Activated B cell treated with CpG ODN at 0.5 μM for 24 hours (primary cell): ENCODE measurements at regions not wholly inside any gene's neighbourhood (a gene's known extent, or its start where the extent isn't known, plus 50 kb on each side); places are given as distances from the start of the nearest gene placed in this dataset.

Experiments
- ATAC-seq: fragments of 200-7000 bp; cut with Tn5 transposase; one replicate; pipeline ENCODE4 v1.10.0; 2021; ENCODE audit warnings: low read depth, mild to moderate bottlenecking, moderate library complexity
- CTCF ChIA-PET: fragments of 350-600 bp; sonication (Branson Sonifier 250); formaldehyde crosslinking; loops from one replicate; lab custom pipeline; 2021; ENCODE audit warnings: antibody characterized with exemption; lab: Charles Lee
- POLR2A ChIA-PET: fragments of 350-600 bp; sonication (Branson Sonifier 250); formaldehyde crosslinking; loops from one replicate; lab custom pipeline; 2021; ENCODE audit warnings: antibody characterized with exemption; lab: Charles Lee
- DNase-seq: peaks from one replicate; pipeline ENCODE4 v3.0.0; 2022
- H3K27ac Mint-ChIP-seq: one replicate; pipeline ENCODE4 v1.8.0; 2020; ENCODE audit warnings: mixed read lengths
- H3K27me3 Mint-ChIP-seq: one replicate; pipeline ENCODE4 v1.8.0; 2021; ENCODE audit warnings: mixed read lengths
- H3K36me3 Mint-ChIP-seq: one replicate; pipeline ENCODE4 v1.8.0; 2021; ENCODE audit warnings: low read depth, mixed read lengths
- H3K4me1 Mint-ChIP-seq: one replicate; pipeline ENCODE4 v1.8.0; 2021; ENCODE audit warnings: mixed read lengths
- H3K4me3 Mint-ChIP-seq: one replicate; pipeline ENCODE4 v1.8.0; 2020; ENCODE audit warnings: mild to moderate bottlenecking, mixed read lengths
- H3K9me3 Mint-ChIP-seq: one replicate; pipeline ENCODE4 v1.8.0; 2020; ENCODE audit warnings: mixed read lengths
- intact Hi-C: fragments of 100-400 bp; cut with micrococcal nuclease; formaldehyde crosslinking; loops from one replicate; pipeline ENCODE4 v1.15.1; 2024
- TF ChIP-seq, protein P1 (sequence below): fragments of 200-600 bp; IDR thresholded peaks from one replicate; pipeline ENCODE4 v1.8.0; 2022; ENCODE audit warnings: antibody characterized with exemption, mild to moderate bottlenecking

DNA sequence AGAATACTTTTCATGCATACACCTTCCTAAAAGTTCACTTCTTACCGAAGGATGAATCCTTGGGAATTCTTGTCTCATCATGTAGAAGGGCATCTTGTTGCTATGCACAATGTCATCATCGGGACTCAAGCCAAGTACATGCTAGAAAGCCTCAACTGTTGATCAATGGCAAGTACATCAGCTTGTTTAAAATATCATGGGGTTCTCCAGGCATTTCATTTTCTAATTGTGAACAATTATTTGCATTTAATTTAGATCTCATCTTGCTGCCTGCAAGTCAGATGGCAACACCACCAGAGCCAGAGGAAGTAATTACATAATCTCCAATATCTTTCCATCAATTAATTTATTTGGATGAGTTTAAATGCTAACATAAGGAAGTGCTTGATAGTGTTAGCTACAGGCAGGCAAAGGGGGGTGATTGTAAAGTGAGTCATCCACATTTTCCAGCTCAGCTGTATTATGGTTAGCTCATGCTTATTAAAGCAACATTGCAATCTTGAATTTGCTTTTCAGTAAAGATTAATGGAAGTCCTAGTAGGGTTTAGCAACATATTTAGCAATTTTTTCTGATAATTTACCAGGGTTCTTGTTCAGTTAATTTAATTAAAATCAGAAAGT is 356.5 kb downstream of the CBLL2 start:
- Mint-ChIP-seq H3K27me3 (peaks cover 1% of the 10 kb centered on the region), H3K27ac (no peak overlapping the region), H3K4me3 (no peak overlapping the region), H3K9me3 (no peaks in the 10 kb centered on the region), H3K4me1 (no peaks in the 10 kb centered on the region), H3K36me3 (no peaks in the 10 kb centered on the region)
- ATAC-seq (no peak), DNase-seq (no peak)
- TF ChIP-seq, protein P1, sequence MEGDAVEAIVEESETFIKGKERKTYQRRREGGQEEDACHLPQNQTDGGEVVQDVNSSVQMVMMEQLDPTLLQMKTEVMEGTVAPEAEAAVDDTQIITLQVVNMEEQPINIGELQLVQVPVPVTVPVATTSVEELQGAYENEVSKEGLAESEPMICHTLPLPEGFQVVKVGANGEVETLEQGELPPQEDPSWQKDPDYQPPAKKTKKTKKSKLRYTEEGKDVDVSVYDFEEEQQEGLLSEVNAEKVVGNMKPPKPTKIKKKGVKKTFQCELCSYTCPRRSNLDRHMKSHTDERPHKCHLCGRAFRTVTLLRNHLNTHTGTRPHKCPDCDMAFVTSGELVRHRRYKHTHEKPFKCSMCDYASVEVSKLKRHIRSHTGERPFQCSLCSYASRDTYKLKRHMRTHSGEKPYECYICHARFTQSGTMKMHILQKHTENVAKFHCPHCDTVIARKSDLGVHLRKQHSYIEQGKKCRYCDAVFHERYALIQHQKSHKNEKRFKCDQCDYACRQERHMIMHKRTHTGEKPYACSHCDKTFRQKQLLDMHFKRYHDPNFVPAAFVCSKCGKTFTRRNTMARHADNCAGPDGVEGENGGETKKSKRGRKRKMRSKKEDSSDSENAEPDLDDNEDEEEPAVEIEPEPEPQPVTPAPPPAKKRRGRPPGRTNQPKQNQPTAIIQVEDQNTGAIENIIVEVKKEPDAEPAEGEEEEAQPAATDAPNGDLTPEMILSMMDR, result no peak
- CTCF ChIA-PET, result interaction anchor here (0.7 kb wide), 1 partner anchor 644 kb away, joined by 3 read pairs; no protein-coding TSS in a partner anchor
- intact Hi-C loops, result loop anchor here (2.0 kb wide), 1 partner anchor 36 kb away; no protein-coding TSS in a partner anchor
- POLR2A ChIA-PET, result no interaction called here

DNA sequence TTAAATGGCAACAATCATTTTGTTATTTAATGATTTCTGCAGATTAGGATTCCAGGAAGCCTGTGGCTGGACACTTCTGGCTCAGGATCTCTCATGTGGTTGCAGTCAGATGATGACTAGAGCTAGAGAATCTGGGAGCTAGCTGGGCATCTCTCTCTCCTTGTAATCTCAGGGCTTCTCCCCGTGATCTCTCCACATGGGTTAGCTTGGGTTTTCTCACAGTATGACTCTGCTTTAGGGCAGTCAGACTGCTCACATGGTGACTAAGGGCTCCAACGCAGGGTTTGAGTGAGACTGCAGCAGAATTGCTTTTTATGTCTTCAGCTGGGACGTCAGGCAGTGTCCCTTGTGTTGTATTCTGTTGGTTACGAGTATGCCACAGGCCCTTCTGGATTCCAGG is 361.4 kb downstream of the CBLL2 start:
- CTCF ChIA-PET, result no interaction called here
- no peaks in the 10 kb centered on the region for H3K4me1 Mint-ChIP-seq

DNA sequence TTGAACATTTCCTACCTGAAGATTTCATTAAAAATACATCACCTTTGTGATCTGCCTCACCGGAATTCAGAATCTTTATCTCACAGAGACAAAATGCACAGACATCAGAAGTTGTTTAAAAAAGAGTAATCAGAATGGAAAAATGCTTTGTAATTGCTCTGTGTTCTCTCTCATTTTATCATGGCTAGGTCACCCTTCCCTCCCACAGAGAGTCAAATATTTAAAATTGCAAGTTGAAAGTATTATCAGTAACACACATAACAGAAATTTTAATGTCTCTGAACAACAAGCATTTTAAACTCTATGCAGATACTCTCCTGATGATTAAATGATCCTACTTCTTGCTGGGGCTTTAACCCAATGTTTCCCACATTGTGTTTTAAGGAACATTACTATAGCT is 362.0 kb downstream of the CBLL2 start:
- DNase-seq, result no peak
- peaks cover 1% of the 10 kb centered on the region for H3K27me3 Mint-ChIP-seq
- ATAC-seq, result no peak
- no peaks in the 10 kb centered on the region for H3K9me3 Mint-ChIP-seq
- ChIA-PET POLR2A (no interaction called here), CTCF (no interaction called here)
- H3K4me1 Mint-ChIP-seq, result no peaks in the 10 kb centered on the region
- no peak overlapping the region for H3K4me3 Mint-ChIP-seq
- H3K36me3 Mint-ChIP-seq, result no peaks in the 10 kb centered on the region
- TF ChIP-seq, protein P1, result no peak
- H3K27ac Mint-ChIP-seq, result no peak overlapping the region
- intact Hi-C loops, result no loop called here

More for the DNA sequence above, 361.4 kb downstream of the CBLL2 start:
- peaks cover 1% of the 10 kb centered on the region for H3K27me3 Mint-ChIP-seq
- no peaks in the 10 kb centered on the region for H3K36me3 Mint-ChIP-seq
- POLR2A ChIA-PET, result no interaction called here
- H3K27ac Mint-ChIP-seq, result no peak overlapping the region
- TF ChIP-seq, protein P1, result no peak
- ATAC-seq (no peak), DNase-seq (no peak)
- no peaks in the 10 kb centered on the region for H3K9me3 Mint-ChIP-seq
- no peak overlapping the region for H3K4me3 Mint-ChIP-seq
- intact Hi-C loops, result no loop called here

DNA sequence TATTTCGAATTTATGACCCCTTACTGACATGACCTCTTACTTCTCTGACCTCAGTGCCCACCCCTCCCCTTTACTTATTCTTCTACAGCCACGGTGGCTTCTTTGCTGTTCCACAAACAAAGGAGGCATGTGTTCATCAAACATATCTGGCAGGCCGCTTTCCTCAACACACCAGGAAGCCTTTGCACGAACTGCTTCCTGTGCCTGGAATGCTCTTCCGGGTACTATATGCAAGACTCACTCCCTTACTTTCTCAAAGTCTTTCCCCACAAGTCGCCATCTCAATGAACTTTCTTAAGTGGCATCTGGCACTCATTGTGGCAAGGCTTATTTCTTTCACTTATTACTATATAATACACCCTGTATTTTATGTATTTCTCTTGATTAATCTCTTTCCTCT is 351.5 kb upstream of the DDX53 start:
- no peaks in the 10 kb centered on the region for H3K9me3 Mint-ChIP-seq
- H3K27ac Mint-ChIP-seq, result no peak overlapping the region

DNA sequence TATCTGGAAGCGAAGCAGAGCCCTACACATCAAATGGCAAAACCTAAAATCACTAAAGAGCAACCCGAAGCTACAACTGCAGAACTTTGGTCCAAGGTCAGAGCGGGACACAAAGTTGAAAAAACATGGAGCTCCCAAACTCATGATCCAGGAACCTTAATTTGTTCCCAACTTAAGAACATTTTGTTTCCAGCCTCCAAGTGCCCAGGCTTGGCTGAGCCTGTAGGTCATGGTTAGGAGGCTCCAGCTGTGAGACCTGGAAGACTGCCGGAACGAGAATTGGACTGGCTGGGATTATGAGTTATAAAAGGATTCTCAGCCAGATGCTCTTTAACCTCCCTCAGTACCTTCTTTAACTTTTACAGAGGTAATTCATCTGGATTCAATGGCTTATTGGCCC is 349.1 kb upstream of the DDX53 start:
- POLR2A ChIA-PET, result no interaction called here
- CTCF ChIA-PET, result no interaction called here
- no peaks in the 10 kb centered on the region for H3K4me1 Mint-ChIP-seq
- no peaks in the 10 kb centered on the region for H3K9me3 Mint-ChIP-seq
- intact Hi-C loops, result no loop called here
- no peak overlapping the region for H3K27ac Mint-ChIP-seq
- ATAC-seq (no peak), DNase-seq (no peak)
- H3K4me3 Mint-ChIP-seq, result no peak overlapping the region
- H3K27me3 Mint-ChIP-seq, result peaks cover 2% of the 10 kb centered on the region
- no peaks in the 10 kb centered on the region for H3K36me3 Mint-ChIP-seq
- TF ChIP-seq, protein P1, result no peak

More for the DNA sequence above, 351.5 kb upstream of the DDX53 start:
- intact Hi-C loops, result no loop called here
- H3K27me3 Mint-ChIP-seq, result peaks cover 3% of the 10 kb centered on the region
- CTCF ChIA-PET, result no interaction called here
- H3K4me3 Mint-ChIP-seq, result no peak overlapping the region
- TF ChIP-seq, protein P1, result no peak
- POLR2A ChIA-PET, result no interaction called here
- H3K36me3 Mint-ChIP-seq, result no peaks in the 10 kb centered on the region
- H3K4me1 Mint-ChIP-seq, result no peaks in the 10 kb centered on the region
- DNase-seq, result no peak
- no peak for ATAC-seq
